HepG2 (cell line): ENCODE measurements at regions not wholly inside any gene's neighbourhood (a gene's known extent, or its start where the extent isn't known, plus 50 kb on each side); places are given as distances from the start of the nearest gene placed in this dataset.

ENCODE experiments used
- ARNT2 ChIP-seq: sonication (generic); formaldehyde crosslinking; IDR thresholded peaks from 2 replicates; pipeline ENCODE4 v1.8.0; 2022; ENCODE audit warnings: mild to moderate bottlenecking, low read depth, missing genetic modification reagents, moderate library complexity
- ASH2L ChIP-seq: fragments of 300-600, 200-600 bp; sonication (generic); IDR thresholded peaks from 2 replicates; pipeline ENCODE4 v1.7.0; 2017; ENCODE audit warnings: low read depth, mild to moderate bottlenecking, moderate library complexity, mixed read lengths, low read length; ENCODE audit not compliant: insufficient read length
- CREB1 ChIP-seq, 2 experiments: fragments of 450-650 bp in 1 of 2; IDR thresholded peaks; 2 replicates each; pipeline ENCODE4 v1.6.1; 2016 to 2017; ENCODE audit warnings: control low read depth in 1 of 2, mild to moderate bottlenecking in 1 of 2, missing compliant biosample characterization in 1 of 2, missing genetic modification characterization in 1 of 2
- CTCF ChIP-seq: sonication (generic); formaldehyde crosslinking; IDR thresholded peaks from 2 replicates; pipeline ENCODE4 v1.5.0; 2020; ENCODE audit warnings: mild to moderate bottlenecking, missing genetic modification reagents, moderate library complexity
- JUNB ChIP-seq: sonication (generic); formaldehyde crosslinking; IDR thresholded peaks from 2 replicates; pipeline ENCODE4 v1.8.0; 2022; ENCODE audit warnings: missing genetic modification reagents, mild to moderate bottlenecking, borderline replicate concordance
- KLF12 ChIP-seq: sonication (generic); formaldehyde crosslinking; IDR thresholded peaks from 2 replicates; pipeline ENCODE4 v1.4.0; 2020; ENCODE audit warnings: missing genetic modification reagents, borderline replicate concordance
- NFAT5 ChIP-seq: sonication (generic); formaldehyde crosslinking; IDR thresholded peaks from 2 replicates; pipeline ENCODE4 v1.4.0; 2020; ENCODE audit warnings: missing genetic modification reagents
- NFKB2 ChIP-seq: sonication (generic); formaldehyde crosslinking; IDR thresholded peaks from 2 replicates; pipeline ENCODE4 v1.4.0; 2020; ENCODE audit warnings: missing genetic modification reagents, borderline replicate concordance
- NFKBIZ ChIP-seq: IDR thresholded peaks from 2 replicates; pipeline ENCODE4 v1.6.1; 2018; ENCODE audit warnings: missing genetic modification reagents, missing compliant biosample characterization
- SIN3B ChIP-seq: fragments of 150-350 bp; IDR thresholded peaks from 2 replicates; pipeline ENCODE4 v1.6.1; 2014; ENCODE audit warnings: low read length
- SNRNP70 ChIP-seq: fragments of 200-400 bp; formaldehyde crosslinking; IDR thresholded peaks from 2 replicates; pipeline ENCODE4 v1.6.1; 2017; ENCODE audit warnings: mild to moderate bottlenecking, low read depth, low read length, moderate library complexity

GRCh38 chr1:232271299-232271698 is 358.6 kb downstream of the SIPA1L2 start (continued):
- no peak for TF ChIP-seq ARNT2 (CRISPR knock-in tag)
- no peak for TF ChIP-seq ASH2L
- TF ChIP-seq CTCF (CRISPR knock-in tag), result no peak
- no peak for TF ChIP-seq NFAT5
- TF ChIP-seq JUNB (CRISPR knock-in tag), result no peak
- TF ChIP-seq CREB1 (IDR thresholded peaks at IDR 0.05), result no peak
- TF ChIP-seq CREB1 (CRISPR knock-in tag; IDR thresholded peaks at IDR 0.05), result no peak
- no peak for TF ChIP-seq KLF12
- no peak for TF ChIP-seq SIN3B
- TF ChIP-seq SNRNP70, result no peak
- TF ChIP-seq NFKBIZ, result no peak
- TF ChIP-seq NFKB2, result no peak
